Right cardiac atrium (tissue), 5 donors: ENCODE measurements at regions not wholly inside any gene's neighbourhood (a gene's known extent, or its start where the extent isn't known, plus 50 kb on each side); places are given as distances from the start of the nearest gene placed in this dataset.
"Not testable (repeated sequence)": the region's sequence is repeated elsewhere in the genome, so short reads cannot be mapped to it uniquely, and the experiment has no call there.

ENCODE experiments used
- ATAC-seq, 2 donors: fragments of 200-7000 bp; cut with Tn5 transposase; one replicate each; pipeline versions ENCODE4 v1.8.0 to v1.9.1; 2020; ENCODE audit warnings: moderate library complexity in 2 of 2, mild to moderate bottlenecking in 1 of 2
- DNase-seq, 3 donors: peaks; one replicate each; pipeline ENCODE4 v3.0.0-alpha.2; 2020
- H3K27ac ChIP-seq: one replicate; pipeline ENCODE4 v1.5.1; 2013; ENCODE audit warnings: mild to moderate bottlenecking, low read length, control low read depth, moderate library complexity
- H3K27me3 ChIP-seq: one replicate; pipeline ENCODE4 v1.6.1; 2013; ENCODE audit not compliant: control insufficient read depth, insufficient read depth
- H3K4me1 ChIP-seq: one replicate; pipeline ENCODE4 v1.6.1; 2013; ENCODE audit warnings: low read length; ENCODE audit not compliant: control insufficient read depth, insufficient read depth
- H3K4me3 ChIP-seq: one replicate; pipeline ENCODE4 v1.5.1; 2013; ENCODE audit warnings: low read length, control low read depth
- H3K9me3 ChIP-seq: one replicate; pipeline ENCODE4 v1.6.1; 2013; ENCODE audit warnings: low read length; ENCODE audit not compliant: control insufficient read depth
- WGBS: extraction: QIAGEN DNeasy Blood & Tissue Kit; methylation state at CpG from one replicate; pipeline ENCODE4 v1.1.7; 2013; 5-methylcytosine and 5-hydroxymethylcytosine counted together
- intact Hi-C, 4 donors: fragments of 100-400 bp; cut with DNase I; formaldehyde crosslinking; loops; one replicate each; pipeline versions ENCODE4 v1.11.0 to v1.14.0; 2022 to 2023
- donor health status: healthy with polysubstance abuse.
- donor health status: DM: no; HTN: yes; CAD: no.
- donor health status: DM: no; HTN: no; CAD: no.
- donor health status: DM: no; HTN: yes; CAD: no; lungs with severe emphysema.
- donor health status: DM: yes; HTN: yes; CAD: no.

GRCh38 chr5:93220431-93220830, 360.6 kb downstream of the NR2F1-AS1 start:
- Histone ChIP-seq H3K27me3 (no peaks in the 10 kb centered on the region), H3K27ac (no peak overlapping the region), H3K4me1 (no peaks in the 10 kb centered on the region), H3K9me3 (no peaks in the 10 kb centered on the region), H3K4me3 (no peak overlapping the region)
- intact Hi-C loops: no loop called here
- 90% methylated on average over 3 of the region's 3 CpGs for WGBS
- ATAC-seq (no peak), DNase-seq (no peak)

- H3K27me3 ChIP-seq: no peaks in the 10 kb centered on the region
- WGBS: 36% methylated on average over 2 of the region's 2 CpGs
- intact Hi-C loops: no loop called here
- DNase-seq: no peak
- H3K9me3 ChIP-seq: no peaks in the 10 kb centered on the region
- no peaks in the 10 kb centered on the region for H3K4me1 ChIP-seq
- ATAC-seq: no peak
- H3K27ac ChIP-seq: no peak overlapping the region
- no peak overlapping the region for H3K4me3 ChIP-seq
Measured at GRCh38 chr5:93219641-93220145, 361.3 kb downstream of the NR2F1-AS1 start.

GRCh38 chr5:93213111-93213794, 367.8 kb downstream of the NR2F1-AS1 start:
- H3K27ac ChIP-seq, H3K4me1 ChIP-seq, ATAC-seq, intact Hi-C loops, DNase-seq, H3K27me3 ChIP-seq, H3K9me3 ChIP-seq, H3K4me3 ChIP-seq: not testable (repeated sequence)
- 95% methylated on average over 26 of the region's 28 CpGs for WGBS

GRCh38 chr5:93209476-93209875, 371.5 kb downstream of the NR2F1-AS1 start:
- ATAC-seq (no peak), DNase-seq (no peak)
- H3K27ac ChIP-seq: no peak overlapping the region
- 45% methylated on average over 4 of the region's 4 CpGs for WGBS
- H3K4me3 ChIP-seq: no peak overlapping the region
- intact Hi-C loops: no loop called here
- no peaks in the 10 kb centered on the region for H3K27me3 ChIP-seq
- H3K9me3 ChIP-seq: no peaks in the 10 kb centered on the region
- no peaks in the 10 kb centered on the region for H3K4me1 ChIP-seq

- Histone ChIP-seq H3K9me3 (no peaks in the 10 kb centered on the region), H3K27ac (no peak overlapping the region), H3K4me3 (no peak overlapping the region), H3K4me1 (no peaks in the 10 kb centered on the region), H3K27me3 (no peaks in the 10 kb centered on the region)
- intact Hi-C loops: no loop called here
- ATAC-seq (no peak), DNase-seq (no peak)
- WGBS: 63% methylated on average over 2 of the region's 2 CpGs
Measured at GRCh38 chr5:93208141-93208751, 372.8 kb downstream of the NR2F1-AS1 start.

DNA sequence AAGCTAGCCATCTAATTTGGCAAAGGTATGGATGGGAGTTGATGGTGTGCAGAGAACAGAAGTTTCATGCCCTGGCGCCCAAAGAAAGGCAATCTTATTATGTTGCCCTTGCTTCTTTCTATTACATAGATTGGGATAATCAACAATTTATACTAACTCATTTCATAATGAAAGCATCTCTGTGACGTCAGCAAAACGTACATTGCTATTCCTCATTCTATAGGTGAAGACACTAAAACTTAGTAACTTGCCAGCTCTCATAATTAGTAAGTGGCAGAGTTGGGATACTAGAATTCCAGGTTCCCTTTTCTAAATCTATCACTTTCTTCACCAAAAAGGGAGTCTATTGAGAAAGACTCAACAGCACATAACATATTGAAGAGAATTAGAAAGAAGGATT, 374.8 kb downstream of the NR2F1-AS1 start:
- Histone ChIP-seq H3K27ac (no peak overlapping the region), H3K4me1 (no peaks in the 10 kb centered on the region), H3K4me3 (no peak overlapping the region), H3K27me3 (no peaks in the 10 kb centered on the region), H3K9me3 (no peaks in the 10 kb centered on the region)
- intact Hi-C loops: no loop called here
- 93% methylated on average over 3 of the region's 3 CpGs for WGBS
- ATAC-seq: no peak
- DNase-seq: no peak

DNA sequence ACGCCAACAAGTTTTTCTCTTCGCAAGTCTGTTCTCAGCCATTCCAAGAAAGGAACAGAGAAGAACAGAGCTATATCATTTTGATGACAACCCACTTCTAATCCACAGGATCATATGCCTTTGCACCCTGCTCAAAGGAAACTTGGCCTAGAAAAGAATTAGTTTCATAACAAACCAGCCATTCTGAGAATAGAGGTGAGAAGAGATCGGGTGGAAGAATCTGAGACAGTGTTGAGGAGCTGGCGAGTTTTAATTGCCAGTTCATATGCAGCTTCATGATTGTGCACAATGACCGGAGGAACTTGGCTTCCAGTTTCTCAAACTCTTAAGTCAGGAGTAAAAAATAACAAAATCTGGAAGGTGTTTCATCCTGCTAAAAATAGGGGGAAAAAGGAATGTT, 380.0 kb downstream of the NR2F1-AS1 start:
- Histone ChIP-seq H3K4me1 (no peaks in the 10 kb centered on the region), H3K9me3 (no peaks in the 10 kb centered on the region), H3K27ac (no peak overlapping the region), H3K27me3 (no peaks in the 10 kb centered on the region), H3K4me3 (no peak overlapping the region)
- ATAC-seq (no peak), DNase-seq (no peak)
- intact Hi-C loops: no loop called here
- WGBS: 68% methylated on average over 5 of the region's 5 CpGs

DNA sequence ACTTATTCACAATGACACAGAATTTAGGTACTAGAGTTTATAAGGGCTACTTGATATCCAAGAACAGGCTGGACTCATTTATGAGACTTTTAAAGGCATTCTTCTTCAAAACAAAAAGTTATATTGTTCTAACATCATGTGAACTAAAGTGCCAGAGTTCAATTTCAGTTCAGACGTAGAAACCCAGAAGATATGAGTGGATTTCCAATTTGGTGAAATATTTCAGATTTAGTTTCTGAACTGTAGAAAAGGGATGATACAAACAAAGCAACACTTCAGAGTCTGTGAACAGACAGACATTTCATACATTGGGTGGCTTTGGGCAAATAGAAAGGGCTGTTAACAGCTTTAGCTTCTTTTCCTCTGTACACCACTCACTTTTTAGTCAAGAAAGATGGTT, 384.0 kb downstream of the NR2F1-AS1 start:
- intact Hi-C loops: no loop called here
- DNase-seq (no peak), ATAC-seq (no peak)
- no peaks in the 10 kb centered on the region for H3K27me3 ChIP-seq
- no peaks in the 10 kb centered on the region for H3K4me1 ChIP-seq
- H3K4me3 ChIP-seq: no peak overlapping the region
- 69% methylated on average over 1 of the region's 1 CpG for WGBS
- no peaks in the 10 kb centered on the region for H3K9me3 ChIP-seq
- no peak overlapping the region for H3K27ac ChIP-seq

DNA sequence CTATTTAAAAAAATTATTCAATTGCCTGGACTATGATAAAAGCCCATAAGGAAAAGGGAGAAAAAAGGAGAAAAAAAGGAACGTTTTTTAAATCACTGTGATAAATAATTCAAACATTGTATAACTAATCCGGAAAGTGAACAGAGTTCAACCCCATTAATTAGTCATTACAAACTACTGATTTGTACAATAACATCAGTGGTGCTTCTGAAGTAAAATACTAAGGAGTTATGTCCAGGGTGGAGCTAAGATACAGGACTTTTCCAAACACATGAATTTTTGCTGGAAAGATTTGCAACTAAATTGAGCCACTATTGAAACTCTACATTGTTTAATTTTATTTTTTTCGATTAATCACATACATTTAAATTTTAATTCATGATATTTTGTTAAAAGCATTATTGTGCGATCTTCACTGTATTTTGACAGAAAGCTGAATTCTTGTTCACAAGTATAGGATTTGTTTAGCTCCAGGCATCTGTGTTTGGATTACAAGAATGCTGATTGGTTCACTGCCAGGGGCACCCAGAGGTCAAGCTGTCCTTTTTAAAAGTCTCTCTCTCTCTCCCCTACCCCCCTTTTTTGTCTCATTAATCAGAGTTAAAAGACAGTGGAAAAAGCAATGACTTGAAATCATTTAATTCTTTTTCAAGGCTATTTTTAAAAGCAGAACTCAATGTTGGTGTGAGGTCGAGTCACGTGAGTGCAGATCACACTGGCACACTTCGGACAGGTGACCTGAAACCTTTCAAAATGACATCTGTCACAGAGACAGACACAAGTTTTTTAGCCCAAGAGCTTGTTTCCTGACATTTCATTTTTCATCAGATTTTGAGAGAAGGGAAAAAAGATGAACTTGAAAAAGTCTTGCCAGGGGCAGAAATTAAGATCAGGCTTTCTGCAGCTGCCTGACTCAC, 387.3 kb downstream of the NR2F1-AS1 start:
- no peak for ATAC-seq
- WGBS: 48% methylated on average over 7 of the region's 7 CpGs
- no peak for DNase-seq
- Histone ChIP-seq H3K4me3 (no peak overlapping the region), H3K9me3 (no peaks in the 10 kb centered on the region), H3K27ac (no peak overlapping the region), H3K4me1 (no peaks in the 10 kb centered on the region), H3K27me3 (no peaks in the 10 kb centered on the region)
- intact Hi-C loops: no loop called here

- Histone ChIP-seq H3K4me3 (no peak overlapping the region), H3K27ac (no peak overlapping the region), H3K27me3 (no peaks in the 10 kb centered on the region), H3K9me3 (no peaks in the 10 kb centered on the region), H3K4me1 (no peaks in the 10 kb centered on the region)
- ATAC-seq (no peak), DNase-seq (no peak)
- 83% methylated on average over 2 of the region's 2 CpGs for WGBS
- intact Hi-C loops: no loop called here
Measured at GRCh38 chr5:93192683-93193082, 388.3 kb downstream of the NR2F1-AS1 start.

GRCh38 chr5:93192087-93192486, 388.9 kb downstream of the NR2F1-AS1 start:
- 48% methylated on average over 2 of the region's 2 CpGs for WGBS
- DNase-seq (no peak), ATAC-seq (no peak)
- intact Hi-C loops: no loop called here
- H3K9me3 ChIP-seq: no peaks in the 10 kb centered on the region
- H3K4me1 ChIP-seq: no peaks in the 10 kb centered on the region
- no peak overlapping the region for H3K4me3 ChIP-seq
- no peak overlapping the region for H3K27ac ChIP-seq
- H3K27me3 ChIP-seq: no peaks in the 10 kb centered on the region
